Erythroblast (primary cell): ENCODE measurements at regions not wholly inside any gene's neighbourhood (a gene's known extent, or its start where the extent isn't known, plus 50 kb on each side); places are given as distances from the start of the nearest gene placed in this dataset.

ENCODE experiments used
- DNase-seq, 2 experiments: peaks; one replicate each; lab custom pipeline; 2025; lab: John Stamatoyannopoulos, UW
- GATA1 ChIP-seq: IDR thresholded peaks from 2 replicates; pipeline ENCODE4 v1.6.1; 2011; ENCODE audit warnings: low read depth, mild to moderate bottlenecking, control low read depth, low read length, moderate library complexity
- POLR2A ChIP-seq: IDR thresholded peaks from 2 replicates; pipeline ENCODE4 v1.6.1; 2011; ENCODE audit warnings: mild to moderate bottlenecking, low read length

DNA sequence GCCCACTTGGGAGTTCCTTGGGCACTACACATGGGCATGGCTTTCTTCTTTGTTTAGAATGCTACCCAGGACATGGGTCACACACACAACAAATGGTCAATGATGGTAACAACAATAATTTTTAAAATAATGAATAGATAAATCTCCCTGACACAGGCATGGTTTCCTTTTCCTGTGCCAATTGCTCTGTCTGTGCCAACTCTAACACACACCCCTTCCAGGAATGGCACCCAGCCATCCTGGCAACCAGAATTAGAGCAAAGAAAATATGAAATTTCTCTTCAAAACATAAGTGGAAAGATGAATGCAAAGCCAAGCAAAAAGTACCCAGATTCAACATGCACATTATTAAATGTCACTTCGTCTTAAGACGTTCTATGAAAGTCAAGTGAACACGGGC lies 104.9 kb upstream of the SOX5 start:
- no peak for DNase-seq
- no peak for TF ChIP-seq GATA1
- no peak for TF ChIP-seq POLR2A

DNA sequence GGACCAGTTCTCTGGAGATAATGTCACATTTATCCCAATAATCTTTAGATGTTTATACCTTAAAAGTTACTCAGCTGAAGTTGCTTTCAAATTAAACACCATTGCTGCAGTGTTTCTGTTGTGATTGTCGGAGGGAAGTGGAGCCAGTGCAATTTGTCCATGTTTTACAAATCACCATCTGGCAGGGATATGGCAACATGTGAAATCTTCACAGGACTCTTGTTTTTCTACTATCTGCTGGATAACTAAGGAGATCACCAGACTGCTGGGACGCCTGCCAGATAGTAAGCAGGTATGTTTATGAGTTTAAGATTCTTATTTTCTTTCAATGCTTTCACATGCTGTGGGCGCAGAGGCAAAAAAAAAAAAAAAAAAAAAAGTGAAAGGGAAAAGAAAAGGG lies 100.3 kb upstream of the SOX5 start:
- TF ChIP-seq POLR2A (no peak), GATA1 (no peak)
- no peak for DNase-seq

DNA sequence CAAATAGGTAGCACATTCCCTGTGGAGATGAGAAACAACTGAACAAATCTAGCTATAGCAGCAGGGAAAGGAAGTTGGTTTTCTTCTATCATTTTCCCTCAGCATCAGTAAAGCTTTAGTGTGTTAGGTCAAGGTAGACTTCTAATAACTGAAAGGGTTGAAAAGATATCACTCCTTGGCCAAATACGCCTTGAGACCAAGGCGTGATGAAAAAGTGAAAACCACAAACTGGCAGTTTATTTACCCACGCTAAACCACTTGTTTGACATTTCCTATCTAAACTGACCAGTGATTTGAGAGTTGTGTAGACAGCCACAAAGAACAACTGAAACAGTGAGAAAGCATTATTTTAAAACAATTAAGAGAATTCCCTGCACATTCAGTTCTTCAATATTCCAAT lies 99.6 kb upstream of the SOX5 start:
- no peak for DNase-seq
- TF ChIP-seq POLR2A (no peak), GATA1 (no peak)

DNA sequence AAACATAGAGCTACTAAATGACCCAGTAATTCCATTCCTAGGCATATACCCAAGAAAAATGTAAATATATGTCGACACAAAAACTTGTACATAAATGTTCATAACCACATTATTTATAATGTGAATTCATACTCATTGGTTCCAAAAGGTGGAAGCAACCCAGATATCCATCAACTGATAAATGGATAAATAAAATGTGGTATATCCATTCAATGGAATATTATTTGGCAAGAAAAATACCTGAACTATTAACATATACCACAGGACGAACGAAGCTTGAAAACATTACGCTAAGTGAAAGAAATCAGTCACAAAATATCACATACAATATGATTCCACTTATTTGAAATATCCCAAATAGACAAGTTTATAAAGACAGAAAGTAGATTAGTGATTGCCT lies 99.0 kb upstream of the SOX5 start:
- no peak for DNase-seq

DNA sequence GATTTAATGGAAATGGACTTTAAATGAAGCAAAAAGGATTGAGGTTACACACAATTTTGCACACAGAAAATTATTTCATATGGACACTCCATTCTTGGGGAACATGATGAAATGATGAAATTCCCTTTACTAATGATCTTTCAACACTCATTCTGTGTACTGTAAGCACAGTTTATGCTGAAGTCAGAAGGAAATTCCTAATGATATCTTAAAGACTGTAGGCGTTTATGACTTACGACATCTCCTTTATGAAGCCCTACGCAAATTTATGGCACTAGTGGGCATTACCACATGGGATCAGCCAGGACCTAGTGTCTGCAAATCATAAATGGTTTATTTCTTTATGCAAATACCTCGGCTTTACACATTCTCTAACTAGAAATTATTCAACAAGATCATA lies 97.9 kb upstream of the SOX5 start:
- TF ChIP-seq POLR2A (no peak), GATA1 (no peak)
- no peak for DNase-seq

More for the DNA sequence above, 99.0 kb upstream of the SOX5 start:
- TF ChIP-seq POLR2A (no peak), GATA1 (no peak)

DNA sequence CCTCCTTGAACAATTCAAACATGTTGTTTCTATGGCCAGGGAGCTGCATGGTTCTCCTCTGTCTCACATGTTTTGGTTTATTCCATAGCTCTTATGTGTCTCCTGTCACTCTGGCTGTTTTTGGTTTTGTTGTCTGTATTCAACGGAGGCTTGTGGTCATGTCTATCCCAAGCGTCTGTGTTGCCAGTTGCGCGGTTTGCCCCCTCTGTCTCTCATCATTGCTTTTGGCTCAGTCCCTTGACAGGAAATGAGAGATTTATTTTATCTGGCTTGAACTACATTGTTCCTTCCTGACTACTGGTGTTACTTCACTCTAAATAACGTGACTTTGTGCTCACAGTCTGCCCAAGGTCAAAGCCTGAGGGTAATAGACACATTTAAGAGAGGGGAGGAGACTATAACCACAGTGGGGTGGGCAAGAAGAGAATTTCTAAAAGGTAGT lies 96.4 kb upstream of the SOX5 start:
- no peak for TF ChIP-seq POLR2A
- TF ChIP-seq GATA1, result no peak
- DNase-seq, result no peak

DNA sequence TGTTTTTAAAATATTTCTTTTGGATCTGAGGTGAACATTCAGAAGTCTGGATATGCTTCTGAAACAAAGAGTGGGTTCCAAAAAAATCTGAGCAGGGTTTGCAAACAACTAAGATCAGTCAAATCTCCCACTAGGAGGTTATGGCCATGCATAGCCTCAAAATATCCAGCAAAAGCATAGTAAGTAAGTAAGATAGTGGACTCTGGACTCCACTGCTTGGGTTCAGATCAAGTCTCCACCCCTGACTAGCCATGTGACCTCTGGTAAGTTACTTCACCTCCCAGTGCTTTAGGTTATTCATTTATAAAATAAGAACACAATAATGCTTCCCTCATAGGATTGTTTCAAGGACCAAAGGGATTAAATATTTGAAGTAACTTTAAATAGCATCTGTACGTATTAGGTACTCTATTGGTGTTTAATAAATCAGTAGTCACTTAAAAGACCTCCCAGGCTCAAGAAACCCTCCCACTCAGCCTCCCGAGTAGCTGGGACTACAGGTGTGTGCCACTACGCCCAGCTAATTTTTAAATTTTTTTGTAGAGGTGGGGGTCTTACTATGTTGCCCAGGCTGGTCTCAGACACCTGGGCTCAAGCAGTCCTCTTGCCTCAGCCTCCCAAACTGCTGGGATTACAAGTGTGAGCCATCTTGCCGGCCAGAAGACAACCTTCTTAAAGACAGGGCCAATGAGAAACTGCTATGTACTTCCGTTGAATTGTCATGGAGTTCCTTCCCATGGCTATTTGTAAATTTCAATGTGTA lies 95.7 kb upstream of the SOX5 start:
- TF ChIP-seq POLR2A (no peak), GATA1 (no peak)
- DNase-seq, result no peak

DNA sequence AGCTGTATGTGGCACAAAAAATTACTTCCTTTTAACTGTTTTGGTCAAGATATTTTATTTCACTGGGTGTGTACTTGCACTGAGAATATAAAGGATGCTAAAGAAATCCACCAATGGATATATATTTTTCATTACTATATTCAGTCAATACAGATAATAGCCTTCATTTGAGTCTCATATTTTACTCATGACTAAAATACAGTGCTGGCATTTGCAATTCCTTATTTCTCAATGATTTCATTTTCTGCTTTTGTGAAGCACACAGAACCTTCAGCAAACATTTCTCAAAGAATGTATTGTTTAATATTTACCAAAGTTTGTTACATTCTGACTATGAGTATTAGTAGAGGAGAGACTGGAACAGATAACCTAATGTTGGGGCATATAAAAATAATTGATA lies 93.2 kb upstream of the SOX5 start:
- TF ChIP-seq POLR2A, result no peak
- no peak for DNase-seq

DNA sequence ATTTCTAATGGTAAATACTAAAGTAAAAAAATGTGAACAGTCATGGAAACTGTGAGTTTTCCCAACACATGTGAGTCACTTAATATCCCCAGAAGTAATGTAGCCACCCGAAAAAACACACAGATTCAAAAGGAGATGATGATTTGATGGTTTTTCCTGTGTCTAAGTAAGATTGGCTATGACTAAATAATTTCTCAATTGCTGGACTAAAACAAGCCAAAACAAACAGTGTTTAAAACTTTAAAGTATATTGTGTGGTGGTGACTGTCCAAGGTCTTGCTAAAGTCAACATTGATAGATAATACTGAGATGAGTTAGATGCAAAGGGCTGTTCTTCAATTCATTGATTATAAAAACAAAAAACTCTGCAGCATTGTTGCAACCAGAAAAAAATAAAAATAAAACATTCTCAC lies 89.6 kb upstream of the SOX5 start:
- no peak for DNase-seq
- no peak for TF ChIP-seq GATA1
- TF ChIP-seq POLR2A, result no peak

DNA sequence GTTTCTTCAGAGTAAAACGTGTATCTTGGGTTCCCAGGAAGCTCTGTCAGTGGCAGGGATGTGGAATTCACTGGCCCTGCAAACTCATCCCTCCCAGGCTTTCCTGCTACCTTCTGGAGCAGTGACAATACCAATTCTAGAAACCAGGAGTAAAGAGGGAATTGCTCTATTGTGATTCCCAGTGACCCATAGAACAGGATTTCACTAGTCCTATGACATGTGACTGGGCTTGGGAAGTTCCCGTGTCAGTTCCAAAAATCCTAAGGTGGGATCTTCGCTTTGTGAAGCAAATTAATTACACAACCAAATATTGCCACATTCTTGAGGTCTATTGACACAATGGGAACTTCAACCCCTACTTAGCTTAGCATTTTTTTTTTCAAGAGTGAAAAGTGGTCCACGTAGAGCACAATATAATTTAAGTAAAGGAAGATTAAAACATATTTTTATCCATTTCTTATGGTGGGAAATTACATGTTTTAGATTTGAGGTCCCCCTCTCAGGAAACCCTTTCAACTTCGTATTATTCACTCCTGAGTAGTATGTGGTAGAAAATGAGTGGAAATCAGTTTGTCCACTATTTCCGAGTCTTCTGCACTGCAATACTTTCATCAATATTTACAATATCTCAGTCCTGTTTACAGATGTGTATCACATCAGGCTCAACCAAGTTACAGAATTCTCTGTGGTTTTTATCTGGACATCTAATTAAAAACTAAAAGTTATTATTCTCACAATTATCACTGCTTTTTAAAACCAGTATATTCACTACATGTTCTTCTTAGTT lies 88.9 kb upstream of the SOX5 start:
- no peak for TF ChIP-seq POLR2A
- no peak for TF ChIP-seq GATA1
- DNase-seq, result no peak

DNA sequence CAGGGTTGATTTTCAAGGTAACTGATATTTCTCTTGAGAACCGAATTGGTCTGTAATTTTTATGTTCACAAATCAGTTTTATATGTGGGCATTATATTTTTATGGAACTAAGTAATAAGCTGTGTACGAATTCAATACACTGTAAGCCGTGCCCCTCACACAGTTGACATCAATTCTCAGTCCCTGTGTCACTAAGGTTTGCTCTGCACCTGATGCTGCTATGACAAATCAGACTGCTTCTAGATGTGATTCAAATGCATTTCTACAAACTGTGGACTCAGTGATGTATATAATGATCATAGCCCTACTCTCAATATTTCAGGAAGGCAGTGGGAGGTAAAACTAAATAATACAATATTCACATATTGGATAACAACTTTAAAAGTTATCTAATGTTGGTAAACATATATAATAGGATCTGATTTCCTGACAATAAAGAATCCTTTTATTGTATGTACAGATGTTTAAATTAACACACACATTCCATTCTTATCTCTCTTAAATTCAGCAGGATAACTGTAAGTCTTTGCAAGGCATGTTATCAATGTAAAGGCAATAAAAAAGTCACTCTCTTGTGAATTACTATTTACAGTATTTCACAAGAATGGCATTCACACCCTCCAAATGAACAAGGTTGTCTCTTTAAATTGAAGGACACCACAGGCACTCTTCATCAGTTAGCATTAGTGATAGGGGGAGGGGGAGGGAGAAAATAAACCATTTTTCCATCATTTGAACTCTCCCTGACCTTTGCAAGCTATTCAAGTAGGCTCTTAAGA lies 87.2 kb upstream of the SOX5 start:
- TF ChIP-seq GATA1 (no peak), POLR2A (no peak)
- DNase-seq, result no peak

DNA sequence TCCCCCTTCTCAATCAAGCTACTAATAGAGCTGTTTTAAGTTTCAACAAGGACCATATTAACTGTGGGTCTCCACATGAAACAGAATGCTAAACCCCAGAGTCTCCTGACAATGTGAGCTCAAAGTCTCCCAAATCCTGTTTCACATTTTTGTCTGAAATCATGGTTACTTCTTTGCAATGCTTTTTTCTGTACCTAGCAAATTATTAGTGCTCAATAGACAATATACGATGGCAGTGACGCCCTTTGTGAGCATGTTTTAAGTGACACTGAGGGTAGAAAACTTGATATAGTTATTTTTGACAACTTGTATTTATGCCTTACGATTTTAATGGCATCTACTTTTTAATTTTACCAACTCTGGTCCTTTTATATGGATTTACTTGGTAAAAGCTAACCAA lies 85.4 kb upstream of the SOX5 start:
- no peak for DNase-seq
- TF ChIP-seq POLR2A (no peak), GATA1 (no peak)

DNA sequence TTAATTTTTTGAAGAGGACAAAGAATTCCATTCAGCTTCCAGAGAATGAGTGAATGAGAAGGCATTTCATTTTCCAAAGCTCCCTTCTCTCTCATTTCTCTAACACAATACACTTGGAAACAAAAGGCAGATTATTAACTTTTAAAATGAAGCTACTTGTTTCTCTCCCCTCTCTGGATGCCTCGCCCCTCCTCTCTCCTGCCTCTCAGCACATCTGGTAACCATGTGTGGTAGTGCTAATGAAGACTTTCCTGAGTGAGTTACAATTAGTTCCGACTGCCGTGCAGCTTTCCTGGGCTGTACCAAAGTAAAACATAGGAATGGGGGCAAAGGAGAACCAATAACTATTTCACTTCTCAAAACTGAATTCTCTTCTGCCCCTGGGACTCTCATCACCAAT lies 84.7 kb upstream of the SOX5 start:
- no peak for TF ChIP-seq POLR2A
- TF ChIP-seq GATA1, result no peak
- no peak for DNase-seq

DNA sequence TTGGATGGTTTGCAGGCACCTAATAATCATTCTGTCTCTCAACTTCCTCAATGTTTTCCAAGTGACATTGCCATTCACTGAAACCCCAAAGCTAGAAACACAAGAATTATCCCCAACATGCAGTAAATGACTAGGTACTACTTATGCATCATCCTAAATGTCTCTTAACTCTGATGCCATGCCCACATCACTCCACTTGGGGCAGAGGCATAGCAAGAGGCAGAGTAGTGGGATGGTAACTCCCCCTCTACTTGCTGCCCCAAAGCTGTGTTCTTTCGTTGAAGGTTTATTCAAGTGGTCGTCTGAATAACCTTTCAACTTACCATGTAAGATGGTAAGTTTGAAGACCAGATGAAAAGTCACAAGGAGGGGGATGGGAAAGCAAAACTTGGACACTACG lies 77.9 kb upstream of the SOX5 start:
- no peak for TF ChIP-seq GATA1
- no peak for TF ChIP-seq POLR2A
- no peak for DNase-seq
